OCI-LY3 (cell line): ENCODE measurements at regions not wholly inside any gene's neighbourhood (a gene's known extent, or its start where the extent isn't known, plus 50 kb on each side); places are given as distances from the start of the nearest gene placed in this dataset.

ENCODE experiments used
- H2AFZ ChIP-seq: fragments of 200-600, 300-600 bp; shearing (Covaris generic); 2 replicates; pipeline ENCODE4 v1.6.0; 2014; ENCODE audit warnings: antibody characterized with exemption, low read depth, low read length
- H3K27ac ChIP-seq: fragments of 200-600, 300-600 bp; sonication (generic); 2 replicates; pipeline ENCODE4 v1.5.1; 2014; ENCODE audit warnings: mild to moderate bottlenecking, low read length, moderate library complexity, mixed read lengths
- H3K27me3 ChIP-seq: fragments of 200-600, 300-600 bp; sonication (generic); 2 replicates; pipeline ENCODE4 v1.6.1; 2014; ENCODE audit warnings: low read depth, low read length, mixed read lengths
- H3K36me3 ChIP-seq: fragments of 200-600, 300-600 bp; sonication (generic); replicated peaks from 2 replicates; pipeline ENCODE3; 2014; ENCODE audit warnings: low read depth, low read length, mixed read lengths
- H3K4me1 ChIP-seq: fragments of 300-600, 200-600 bp; sonication (generic); 2 replicates; pipeline ENCODE4 v1.6.1; 2014; ENCODE audit warnings: low read length, mixed read lengths
- H3K4me2 ChIP-seq: fragments of 200-600, 300-600 bp; sonication (generic); 2 replicates; pipeline ENCODE4 v1.6.1; 2014; ENCODE audit warnings: low read length, mixed read lengths
- H3K4me3 ChIP-seq: fragments of 300-600, 200-600 bp; sonication (generic); 2 replicates; pipeline ENCODE4 v1.5.1; 2014; ENCODE audit warnings: antibody characterized with exemption, mild to moderate bottlenecking, low read length, moderate library complexity
- H3K79me2 ChIP-seq: fragments of 300-600, 200-600 bp; shearing (Covaris generic); 2 replicates; pipeline ENCODE4 v1.6.1; 2014; ENCODE audit warnings: mild to moderate bottlenecking, low read length, mixed read lengths
- H3K9ac ChIP-seq: fragments of 300-600, 200-600 bp; shearing (Covaris generic); 2 replicates; pipeline ENCODE4 v1.6.0; 2014; ENCODE audit warnings: mild to moderate bottlenecking, low read length, moderate library complexity
- H3K9me3 ChIP-seq: fragments of 200-600, 300-600 bp; shearing (Covaris generic); 2 replicates; pipeline ENCODE4 v1.6.1; 2014; ENCODE audit warnings: low read length, mixed read lengths; ENCODE audit not compliant: insufficient read depth
- H4K20me1 ChIP-seq: fragments of 200-600, 300-600 bp; sonication (generic); 2 replicates; pipeline ENCODE4 v1.6.1; 2016; ENCODE audit warnings: low read length, mixed read lengths; ENCODE audit not compliant: insufficient read depth
- CTCF ChIP-seq: fragments of 200-600, 300-600 bp; sonication (generic); IDR thresholded peaks from 2 replicates; pipeline ENCODE4 v1.5.1; 2014; ENCODE audit warnings: antibody characterized with exemption, low read length, low read depth
- EZH2phosphoT487 ChIP-seq: fragments of 200-600 bp; shearing (Covaris generic); IDR thresholded peaks from 2 replicates; pipeline ENCODE4 v1.6.1; 2018; ENCODE audit warnings: antibody characterized with exemption, mixed run types, low read depth

GRCh38 chr10:107657851-107658250, 493.3 kb upstream of the SORCS1 start:
- H4K20me1 ChIP-seq = no peaks in the 10 kb centered on the region
- H3K27ac ChIP-seq = no peak overlapping the region
- no peak overlapping the region for H3K4me2 ChIP-seq
- H3K79me2 ChIP-seq = no peaks in the 10 kb centered on the region
- H2AFZ ChIP-seq = no peak overlapping the region
- H3K27me3 ChIP-seq = no peaks in the 10 kb centered on the region
- TF ChIP-seq CTCF = no peak
- no peak for TF ChIP-seq EZH2phosphoT487
- no peaks in the 10 kb centered on the region for H3K36me3 ChIP-seq
- H3K9ac ChIP-seq = no peak overlapping the region
- no peaks in the 10 kb centered on the region for H3K9me3 ChIP-seq
- no peak overlapping the region for H3K4me3 ChIP-seq
- H3K4me1 ChIP-seq = peaks cover 28% of the 10 kb centered on the region

GRCh38 chr10:107656932-107657331, 492.4 kb upstream of the SORCS1 start:
- Histone ChIP-seq H2AFZ (no peak overlapping the region), H3K27me3 (no peaks in the 10 kb centered on the region), H3K4me3 (no peak overlapping the region), H3K27ac (peak overlapping the region; percentile 42; the same call in 1 of the 2 replicates), H3K9ac (no peak overlapping the region), H3K4me1 (peaks cover 28% of the 10 kb centered on the region), H3K36me3 (no peaks in the 10 kb centered on the region), H3K79me2 (no peaks in the 10 kb centered on the region), H4K20me1 (no peaks in the 10 kb centered on the region), H3K4me2 (peak overlapping the region; percentile 42), H3K9me3 (no peaks in the 10 kb centered on the region)
- TF ChIP-seq CTCF = no peak
- TF ChIP-seq EZH2phosphoT487 = no peak

- Histone ChIP-seq H3K79me2 (no peaks in the 10 kb centered on the region), H3K9me3 (no peaks in the 10 kb centered on the region), H3K4me1 (peaks cover 28% of the 10 kb centered on the region), H2AFZ (peak overlapping the region; percentile 87), H3K27ac (peak overlapping the region; percentile 71), H3K9ac (peak overlapping the region; percentile 78), H3K27me3 (no peaks in the 10 kb centered on the region), H3K4me3 (peak overlapping the region; percentile 81), H3K4me2 (peak overlapping the region; percentile 80), H4K20me1 (no peaks in the 10 kb centered on the region), H3K36me3 (no peaks in the 10 kb centered on the region)
- no peak for TF ChIP-seq EZH2phosphoT487
- TF ChIP-seq CTCF = no peak
These were observed 489.4 kb upstream of the SORCS1 start for GRCh38 chr10:107653832-107654287.

- H3K79me2 ChIP-seq = no peaks in the 10 kb centered on the region
- no peak overlapping the region for H3K27ac ChIP-seq
- peaks cover 13% of the 10 kb centered on the region for H3K4me1 ChIP-seq
- no peak overlapping the region for H3K4me2 ChIP-seq
- H4K20me1 ChIP-seq = no peaks in the 10 kb centered on the region
- H3K9me3 ChIP-seq = no peaks in the 10 kb centered on the region
- TF ChIP-seq EZH2phosphoT487 (no peak), CTCF (no peak)
- no peak overlapping the region for H3K4me3 ChIP-seq
- no peaks in the 10 kb centered on the region for H3K27me3 ChIP-seq
- H2AFZ ChIP-seq = no peak overlapping the region
- no peaks in the 10 kb centered on the region for H3K36me3 ChIP-seq
- no peak overlapping the region for H3K9ac ChIP-seq
These were observed 486.4 kb upstream of the SORCS1 start for GRCh38 chr10:107650939-107651338.
